Islet precursor cell (in vitro differentiated cells): ENCODE measurements at regions not wholly inside any gene's neighbourhood (a gene's known extent, or its start where the extent isn't known, plus 50 kb on each side); places are given as distances from the start of the nearest gene placed in this dataset.

Experiments
- DNase-seq: peaks from one replicate; pipeline ENCODE4 v3.0.0-alpha.2; 2018

- no peak for DNase-seq
These were observed 146.1 kb downstream of the RASSF9 start for GRCh38 chr12:85690146-85690545.

- DNase-seq, result no peak
These were observed 143.0 kb downstream of the RASSF9 start for GRCh38 chr12:85693093-85693665.

- DNase-seq, result peak; percentile 35
These were observed 141.0 kb downstream of the RASSF9 start for GRCh38 chr12:85695097-85695715.

- no peak for DNase-seq
These were observed 139.2 kb downstream of the RASSF9 start for GRCh38 chr12:85697003-85697402.

- no peak for DNase-seq
These were observed 137.3 kb downstream of the RASSF9 start for GRCh38 chr12:85698937-85699336.

GRCh38 chr12:85708775-85709174, 127.4 kb downstream of the RASSF9 start:
- DNase-seq, result no peak

GRCh38 chr12:85711735-85712390, 124.3 kb downstream of the RASSF9 start:
- no peak for DNase-seq

- DNase-seq, result no peak
These were observed 122.8 kb downstream of the RASSF9 start for GRCh38 chr12:85713373-85713772.

GRCh38 chr12:85714425-85714824, 121.8 kb downstream of the RASSF9 start:
- DNase-seq, result no peak

- DNase-seq, result no peak
These were observed 115.7 kb downstream of the RASSF9 start for GRCh38 chr12:85720308-85721033.

- no peak for DNase-seq
These were observed 110.2 kb downstream of the RASSF9 start for GRCh38 chr12:85725991-85726390.

GRCh38 chr12:85733221-85733840, 102.9 kb downstream of the RASSF9 start:
- no peak for DNase-seq

GRCh38 chr12:85733984-85734383, 102.2 kb downstream of the RASSF9 start:
- no peak for DNase-seq

GRCh38 chr12:85740186-85740585, 96.0 kb downstream of the RASSF9 start:
- no peak for DNase-seq

GRCh38 chr12:85741046-85741445, 95.2 kb downstream of the RASSF9 start:
- DNase-seq, result no peak

GRCh38 chr12:85747941-85748495, 88.2 kb downstream of the RASSF9 start:
- no peak for DNase-seq
